Keratinocyte (primary cell): ENCODE measurements at regions not wholly inside any gene's neighbourhood (a gene's known extent, or its start where the extent isn't known, plus 50 kb on each side); places are given as distances from the start of the nearest gene placed in this dataset.

Source experiments
- DNase-seq: peaks from one replicate; pipeline ENCODE4 v3.0.0-alpha.2; 2011; ENCODE audit warnings: low read depth, missing footprints, low spot score
- FAIRE-seq: peaks from 2 replicates; lab custom pipeline; 2011; peaks lifted over from hg19 to GRCh38; lab: Jason Lieb, UNC
- H2AFZ ChIP-seq: 2 replicates; pipeline ENCODE4 v1.6.0; 2012; ENCODE audit warnings: low read length, control low read depth, inconsistent platforms; ENCODE audit not compliant: control insufficient read depth
- H3K27ac ChIP-seq: 2 replicates; pipeline ENCODE4 v1.5.1; 2011; ENCODE audit warnings: low read length; ENCODE audit not compliant: control insufficient read depth, insufficient read depth
- H3K27me3 ChIP-seq: 3 replicates; pipeline ENCODE4 v1.6.0; 2011; ENCODE audit warnings: low read length; ENCODE audit not compliant: control insufficient read depth, insufficient read depth; ENCODE audit errors: extremely low read depth
- H3K36me3 ChIP-seq, 2 experiments: 2 replicates in 1 of 2; 3 replicates in 1 of 2; pipeline ENCODE4 v1.5.1; 2011; ENCODE audit warnings: low read length in 2 of 2, mild to moderate bottlenecking in 1 of 2; ENCODE audit not compliant: control insufficient read depth in 2 of 2, insufficient read depth in 2 of 2; ENCODE audit errors: extremely low read depth in 1 of 2
- H3K4me1 ChIP-seq: 3 replicates; pipeline ENCODE4 v1.5.1; 2011; ENCODE audit warnings: low read length; ENCODE audit not compliant: control insufficient read depth, insufficient read depth; ENCODE audit errors: extremely low read depth
- H3K4me2 ChIP-seq: 3 replicates; pipeline ENCODE4 v1.6.0; 2011; ENCODE audit warnings: low read depth, low read length; ENCODE audit not compliant: control insufficient read depth, insufficient read depth; ENCODE audit errors: extremely low read depth
- H3K4me3 ChIP-seq, 3 experiments: fragments of 200-600 bp in 1 of 3; sonication (generic) in 1 of 3; 2 replicates in 2 of 3; 3 replicates in 1 of 3; pipeline ENCODE4 v1.5.1; 2011 to 2016; ENCODE audit warnings: low read length in 3 of 3, mild to moderate bottlenecking in 3 of 3, control low read depth in 2 of 3, inconsistent platforms in 1 of 3, low read depth in 1 of 3, mixed read lengths in 1 of 3, mixed run types in 1 of 3, moderate library complexity in 1 of 3; ENCODE audit not compliant: control insufficient read depth in 2 of 3, insufficient read depth in 2 of 3; ENCODE audit errors: extremely low read depth in 1 of 3
- H3K79me2 ChIP-seq: 2 replicates; pipeline ENCODE4 v1.6.0; 2012; ENCODE audit warnings: low read length; ENCODE audit not compliant: control insufficient read depth, insufficient read depth
- H3K9ac ChIP-seq: 3 replicates; pipeline ENCODE4 v1.6.0; 2011; ENCODE audit warnings: low read length; ENCODE audit not compliant: control insufficient read depth, insufficient read depth; ENCODE audit errors: extremely low read depth
- H3K9me1 ChIP-seq: 3 replicates; pipeline ENCODE4 v1.6.0; 2011; ENCODE audit warnings: low read length; ENCODE audit not compliant: control insufficient read depth, insufficient read depth; ENCODE audit errors: extremely low read depth
- H3K9me3 ChIP-seq: 2 replicates; pipeline ENCODE4 v1.5.1; 2012; ENCODE audit warnings: low read depth, low read length; ENCODE audit not compliant: control insufficient read depth
- H4K20me1 ChIP-seq: 3 replicates; pipeline ENCODE4 v1.6.0; 2011; ENCODE audit warnings: low read length; ENCODE audit not compliant: control insufficient read depth, insufficient read depth; ENCODE audit errors: extremely low read depth
- EZH2 ChIP-seq: IDR thresholded peaks from one replicate; pipeline ENCODE4 v1.6.1; 2012; ENCODE audit warnings: inconsistent platforms, mild to moderate bottlenecking, low read length, moderate library complexity
- dilution Hi-C: fragments of 300-500 bp; cut with MboI; formaldehyde crosslinking; loops from one replicate; pipeline ENCODE4 v1.7.0; 2020; ENCODE audit warnings: low sequenced_read_pairs; ENCODE audit not compliant: extremely low pct_ligation_motif_present
- TF ChIP-seq, protein P1 (sequence below), 3 experiments: IDR thresholded peaks in 1 of 3; conservative IDR thresholded peaks in 1 of 3; optimal IDR thresholded peaks in 1 of 3; 2 replicates in 2 of 3; 3 replicates in 1 of 3; pipeline versions ENCODE3 to v1.5.1; 2011; ENCODE audit warnings: low read length in 3 of 3, mild to moderate bottlenecking in 3 of 3, moderate library complexity in 2 of 3, control low read depth in 1 of 3, inconsistent platforms in 1 of 3; ENCODE audit not compliant: insufficient read depth in 2 of 3; ENCODE audit errors: extremely low read depth in 1 of 3

DNA sequence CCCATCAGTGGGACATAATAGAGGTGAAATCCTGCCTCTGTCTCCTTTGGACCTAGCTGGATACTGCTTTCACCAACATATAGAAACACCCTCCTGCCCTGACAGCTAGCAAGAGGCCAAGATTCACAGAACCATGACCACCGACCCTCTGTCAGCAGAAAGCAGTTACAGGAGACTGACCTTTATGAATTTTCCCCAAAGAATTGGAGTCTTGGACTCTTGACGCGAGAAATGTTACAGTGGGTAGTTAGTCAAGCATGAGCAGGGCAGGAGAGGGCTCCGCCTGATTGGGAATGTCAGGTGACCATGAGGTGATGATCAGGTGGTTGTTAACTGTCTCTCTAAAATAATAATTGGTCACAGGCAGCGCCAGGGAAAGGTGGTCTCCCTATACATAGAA lies 1002.3 kb downstream of the TDRD15 start:
- no peaks in the 10 kb centered on the region for H3K79me2 ChIP-seq
- H3K9me1 ChIP-seq: no peaks in the 10 kb centered on the region
- no peak overlapping the region for H3K27ac ChIP-seq
- no peak overlapping the region for H3K9ac ChIP-seq
- no peaks in the 10 kb centered on the region for H4K20me1 ChIP-seq
- dilution Hi-C loops: no loop called here
- H2AFZ ChIP-seq: no peak overlapping the region
- no peak overlapping the region for H3K4me3 ChIP-seq
- no peaks in the 10 kb centered on the region for H3K27me3 ChIP-seq
- no peaks in the 10 kb centered on the region for H3K36me3 ChIP-seq
- TF ChIP-seq EZH2: no peak
- TF ChIP-seq, protein P1, sequence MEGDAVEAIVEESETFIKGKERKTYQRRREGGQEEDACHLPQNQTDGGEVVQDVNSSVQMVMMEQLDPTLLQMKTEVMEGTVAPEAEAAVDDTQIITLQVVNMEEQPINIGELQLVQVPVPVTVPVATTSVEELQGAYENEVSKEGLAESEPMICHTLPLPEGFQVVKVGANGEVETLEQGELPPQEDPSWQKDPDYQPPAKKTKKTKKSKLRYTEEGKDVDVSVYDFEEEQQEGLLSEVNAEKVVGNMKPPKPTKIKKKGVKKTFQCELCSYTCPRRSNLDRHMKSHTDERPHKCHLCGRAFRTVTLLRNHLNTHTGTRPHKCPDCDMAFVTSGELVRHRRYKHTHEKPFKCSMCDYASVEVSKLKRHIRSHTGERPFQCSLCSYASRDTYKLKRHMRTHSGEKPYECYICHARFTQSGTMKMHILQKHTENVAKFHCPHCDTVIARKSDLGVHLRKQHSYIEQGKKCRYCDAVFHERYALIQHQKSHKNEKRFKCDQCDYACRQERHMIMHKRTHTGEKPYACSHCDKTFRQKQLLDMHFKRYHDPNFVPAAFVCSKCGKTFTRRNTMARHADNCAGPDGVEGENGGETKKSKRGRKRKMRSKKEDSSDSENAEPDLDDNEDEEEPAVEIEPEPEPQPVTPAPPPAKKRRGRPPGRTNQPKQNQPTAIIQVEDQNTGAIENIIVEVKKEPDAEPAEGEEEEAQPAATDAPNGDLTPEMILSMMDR (optimal IDR thresholded peaks at IDR 0.05 in 1 of 3, IDR thresholded peaks at IDR 0.05 in 1 of 3, conservative IDR thresholded peaks at IDR 0.05 in 1 of 3; ENCODE audit: extremely low read depth in 1 of 3, insufficient read depth in 2 of 3, low read length in 3 of 3): no peak
- H3K4me1 ChIP-seq: no peaks in the 10 kb centered on the region
- FAIRE-seq (no peak), DNase-seq (no peak)
- no peak overlapping the region for H3K4me2 ChIP-seq
- no peaks in the 10 kb centered on the region for H3K9me3 ChIP-seq

DNA sequence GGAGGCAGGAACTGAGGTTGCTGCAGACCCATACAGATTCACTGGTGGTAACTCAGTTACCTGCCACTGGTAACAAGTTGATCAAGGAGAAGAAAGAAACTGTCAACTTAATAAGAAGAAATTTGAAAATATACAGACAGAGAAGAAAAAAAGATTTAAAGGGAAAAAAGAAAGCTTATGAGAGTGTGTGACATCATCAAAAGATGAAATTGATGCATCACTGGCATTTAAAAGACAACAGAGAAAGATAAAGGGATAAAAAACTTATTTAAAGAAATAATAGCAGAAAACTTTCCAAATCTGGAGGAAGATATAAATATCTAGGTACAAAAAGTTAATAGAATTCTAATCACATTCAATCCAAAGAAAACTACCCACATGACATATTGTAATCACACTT lies 1003.2 kb downstream of the TDRD15 start:
- H4K20me1 ChIP-seq: no peaks in the 10 kb centered on the region
- FAIRE-seq (no peak), DNase-seq (no peak)
- TF ChIP-seq, protein P1 (optimal IDR thresholded peaks at IDR 0.05 in 1 of 3, IDR thresholded peaks at IDR 0.05 in 1 of 3, conservative IDR thresholded peaks at IDR 0.05 in 1 of 3; ENCODE audit: extremely low read depth in 1 of 3, insufficient read depth in 2 of 3, low read length in 3 of 3): no peak
- no peak for TF ChIP-seq EZH2
- dilution Hi-C loops: no loop called here
- no peak overlapping the region for H3K9ac ChIP-seq
- H3K4me1 ChIP-seq: no peaks in the 10 kb centered on the region
- H3K36me3 ChIP-seq: no peaks in the 10 kb centered on the region
- H3K9me1 ChIP-seq: no peaks in the 10 kb centered on the region
- no peak overlapping the region for H3K4me2 ChIP-seq
- no peaks in the 10 kb centered on the region for H3K79me2 ChIP-seq
- no peak overlapping the region for H3K27ac ChIP-seq
- H3K27me3 ChIP-seq: no peaks in the 10 kb centered on the region
- no peak overlapping the region for H2AFZ ChIP-seq
- no peak overlapping the region for H3K4me3 ChIP-seq
- H3K9me3 ChIP-seq: no peaks in the 10 kb centered on the region
